Endothelial cell of umbilical vein (primary cell): ENCODE measurements at regions not wholly inside any gene's neighbourhood (a gene's known extent, or its start where the extent isn't known, plus 50 kb on each side); places are given as distances from the start of the nearest gene placed in this dataset.

Experiments
- BruUV-seq: library from RNA; stranded (reverse); fragments of 400-500 nt; replicated peaks from 2 replicates; lab custom pipeline; 2021; lab: Mats Ljungman, UMichigan
- CTCF ChIA-PET: fragments of 300-600, 350-600 bp; sonication (Branson Sonifier 250); formaldehyde crosslinking; loops from one replicate; lab custom pipeline; 2021; ENCODE audit warnings: antibody characterized with exemption, inconsistent platforms; lab: Charles Lee
- POLR2A ChIA-PET: fragments of 300-600, 350-600 bp; sonication (Branson Sonifier 250); formaldehyde crosslinking; loops from one replicate; lab custom pipeline; 2021; ENCODE audit warnings: antibody characterized with exemption, inconsistent platforms; lab: Charles Lee
- DNase-seq: peaks from one replicate; pipeline ENCODE4 v3.0.0-alpha.2; 2011; ENCODE audit warnings: low read depth, low spot score
- FAIRE-seq: peaks from 2 replicates; lab custom pipeline; 2011; peaks lifted over from hg19 to GRCh38; lab: Jason Lieb, UNC
- H2AFZ ChIP-seq: 2 replicates; pipeline ENCODE4 v1.6.0; 2012; ENCODE audit warnings: low read depth, low read length, control low read depth, inconsistent platforms
- H3K27ac ChIP-seq: 2 replicates; pipeline ENCODE4 v1.5.1; 2011; ENCODE audit warnings: low read depth, mild to moderate bottlenecking, control low read depth, low read length, moderate library complexity; ENCODE audit not compliant: insufficient read depth
- H3K27me3 ChIP-seq, 2 experiments: 2 replicates each; pipeline versions ENCODE4 v1.6.0 to v1.6.1; 2011; ENCODE audit warnings: low read length in 2 of 2, mixed read lengths in 1 of 2; ENCODE audit not compliant: control insufficient read depth in 2 of 2, insufficient read depth in 2 of 2
- H3K36me3 ChIP-seq, 2 experiments: 2 replicates in 1 of 2; 3 replicates in 1 of 2; pipeline ENCODE4 v1.5.1; 2011; ENCODE audit warnings: low read length in 2 of 2, mild to moderate bottlenecking in 1 of 2, moderate library complexity in 1 of 2; ENCODE audit not compliant: control insufficient read depth in 2 of 2, insufficient read depth in 2 of 2; ENCODE audit errors: extremely low read depth in 1 of 2
- H3K4me1 ChIP-seq: 3 replicates; pipeline ENCODE4 v1.5.1; 2011; ENCODE audit warnings: mild to moderate bottlenecking, low read length; ENCODE audit not compliant: control insufficient read depth, insufficient read depth; ENCODE audit errors: extremely low read depth
- H3K4me2 ChIP-seq: 2 replicates; pipeline ENCODE4 v1.6.1; 2011; ENCODE audit warnings: low read length, control low read depth, mixed read lengths; ENCODE audit not compliant: insufficient read depth
- H3K4me3 ChIP-seq, 3 experiments: fragments of 200-600 bp in 1 of 3; sonication (generic), shearing (Covaris generic) in 1 of 3; replicated peaks in 1 of 3; 2 replicates each; pipeline ENCODE4 v1.5.1; 2011 to 2016; ENCODE audit warnings: control low read depth in 3 of 3, low read length in 3 of 3, mild to moderate bottlenecking in 2 of 3, inconsistent platforms in 1 of 3, low read depth in 1 of 3, moderate library complexity in 1 of 3; ENCODE audit not compliant: insufficient read depth in 1 of 3
- H3K79me2 ChIP-seq: 2 replicates; pipeline ENCODE4 v1.6.0; 2012; ENCODE audit warnings: low read length, inconsistent platforms; ENCODE audit not compliant: control insufficient read depth, insufficient read depth
- H3K9ac ChIP-seq: replicated peaks from 2 replicates; pipeline ENCODE3; 2011; ENCODE audit warnings: low read length, control low read depth; ENCODE audit not compliant: insufficient read depth; ENCODE audit errors: extremely low read depth
- H3K9me1 ChIP-seq: replicated peaks from 3 replicates; pipeline ENCODE4 v1.6.0; 2011; ENCODE audit warnings: mild to moderate bottlenecking, low read length; ENCODE audit not compliant: control insufficient read depth, insufficient read depth; ENCODE audit errors: extremely low read depth
- H3K9me3 ChIP-seq: replicated peaks from 2 replicates; pipeline ENCODE4 v1.5.1; 2012; ENCODE audit warnings: low read length, inconsistent platforms; ENCODE audit not compliant: control insufficient read depth, insufficient read depth
- H4K20me1 ChIP-seq: replicated peaks from 2 replicates; pipeline ENCODE3; 2011; ENCODE audit warnings: mild to moderate bottlenecking, low read length; ENCODE audit not compliant: control insufficient read depth, insufficient read depth; ENCODE audit errors: extremely low read depth
- EZH2 ChIP-seq: IDR thresholded peaks from 2 replicates; pipeline ENCODE4 v1.6.1; 2012; ENCODE audit warnings: borderline replicate concordance, low read depth, mild to moderate bottlenecking, moderate library complexity, low read length, inconsistent platforms; ENCODE audit not compliant: severe bottlenecking
- FOS ChIP-seq: IDR thresholded peaks from 2 replicates; pipeline ENCODE4 v1.6.1; 2011; ENCODE audit warnings: mild to moderate bottlenecking, low read length, moderate library complexity, borderline replicate concordance; ENCODE audit not compliant: insufficient read depth
- GATA2 ChIP-seq: IDR thresholded peaks from 2 replicates; pipeline ENCODE4 v1.7.0; 2011; ENCODE audit warnings: low read depth, mild to moderate bottlenecking, moderate library complexity, mixed read lengths, low read length; ENCODE audit not compliant: insufficient read length, insufficient read depth
- JUN ChIP-seq: IDR thresholded peaks from 2 replicates; pipeline ENCODE4 v1.6.1; 2011; ENCODE audit warnings: borderline replicate concordance, low read depth; ENCODE audit not compliant: insufficient read length, insufficient read depth
- MYC ChIP-seq: IDR thresholded peaks from one replicate; pipeline ENCODE4 v1.6.1; 2011; ENCODE audit warnings: mild to moderate bottlenecking, low read depth, low read length
- POLR2A ChIP-seq: IDR thresholded peaks from 2 replicates; pipeline ENCODE4 v1.6.1; 2012; ENCODE audit warnings: low read depth, mild to moderate bottlenecking, control low read depth, low read length
- POLR2AphosphoS5 ChIP-seq: IDR thresholded peaks from 2 replicates; pipeline ENCODE4 v1.6.1; 2012; ENCODE audit warnings: low read depth, mild to moderate bottlenecking, control low read depth, low read length, moderate library complexity; ENCODE audit not compliant: insufficient read depth
- dilution Hi-C: fragments of 300-500 bp; cut with MboI; formaldehyde crosslinking; loops from one replicate; pipeline ENCODE4 v1.15.0; 2019; ENCODE audit warnings: low sequenced_read_pairs; ENCODE audit not compliant: extremely low pct_ligation_motif_present
- intact Hi-C: fragments of 100-400 bp; cut with micrococcal nuclease; formaldehyde crosslinking; loops from one replicate; pipeline ENCODE4 v1.10.0; 2022
- TF ChIP-seq, protein P1 (sequence below), 2 donors: IDR thresholded peaks; 1 replicate in 1 of 2; 2 replicates in 1 of 2; pipeline ENCODE4 v1.5.1; 2011; ENCODE audit warnings: low read length in 2 of 2, mild to moderate bottlenecking in 2 of 2, moderate library complexity in 2 of 2, control low read depth in 1 of 2, inconsistent platforms in 1 of 2, low read depth in 1 of 2; ENCODE audit not compliant: insufficient read depth in 1 of 2; ENCODE audit errors: extremely low read depth in 1 of 2

DNA sequence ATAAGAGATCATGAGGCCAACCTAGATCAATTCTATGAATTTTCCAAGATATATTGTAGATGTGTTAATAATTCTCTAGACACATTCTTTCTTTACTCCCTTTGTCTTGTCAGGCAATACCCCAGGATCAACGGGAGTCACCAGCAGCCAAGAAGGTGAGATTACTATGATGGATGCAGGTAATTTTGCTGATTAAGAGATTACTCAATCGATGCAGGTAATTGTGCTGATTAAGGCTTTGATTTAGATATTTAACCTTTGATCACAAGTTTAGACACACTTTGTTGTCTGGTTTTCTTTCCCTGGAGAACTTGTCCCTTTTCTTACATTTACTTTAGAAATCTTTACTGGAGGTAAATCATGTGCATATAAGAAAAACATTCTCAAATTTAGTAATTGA lies 134.3 kb upstream of the CNTN1 start:
- H2AFZ ChIP-seq: no peak overlapping the region
- H3K27me3 ChIP-seq: no peaks in the 10 kb centered on the region
- ChIA-PET POLR2A (no interaction called here), CTCF (no interaction called here)
- H3K9me3 ChIP-seq: no peaks in the 10 kb centered on the region
- no peaks in the 10 kb centered on the region for H3K36me3 ChIP-seq
- FAIRE-seq (no peak), DNase-seq (no peak)
- H3K27ac ChIP-seq: no peak overlapping the region
- H3K9ac ChIP-seq: no peak overlapping the region
- no peaks in the 10 kb centered on the region for H3K9me1 ChIP-seq
- BruUV-seq: no TSS peak
- no peak overlapping the region for H3K4me3 ChIP-seq
- dilution Hi-C loops (no loop called here), intact Hi-C loops (no loop called here)
- no peaks in the 10 kb centered on the region for H3K79me2 ChIP-seq
- H3K4me1 ChIP-seq: no peaks in the 10 kb centered on the region
- H3K4me2 ChIP-seq: no peak overlapping the region
- TF ChIP-seq EZH2 (no peak), FOS (no peak), GATA2 (no peak)
- TF ChIP-seq, protein P1, sequence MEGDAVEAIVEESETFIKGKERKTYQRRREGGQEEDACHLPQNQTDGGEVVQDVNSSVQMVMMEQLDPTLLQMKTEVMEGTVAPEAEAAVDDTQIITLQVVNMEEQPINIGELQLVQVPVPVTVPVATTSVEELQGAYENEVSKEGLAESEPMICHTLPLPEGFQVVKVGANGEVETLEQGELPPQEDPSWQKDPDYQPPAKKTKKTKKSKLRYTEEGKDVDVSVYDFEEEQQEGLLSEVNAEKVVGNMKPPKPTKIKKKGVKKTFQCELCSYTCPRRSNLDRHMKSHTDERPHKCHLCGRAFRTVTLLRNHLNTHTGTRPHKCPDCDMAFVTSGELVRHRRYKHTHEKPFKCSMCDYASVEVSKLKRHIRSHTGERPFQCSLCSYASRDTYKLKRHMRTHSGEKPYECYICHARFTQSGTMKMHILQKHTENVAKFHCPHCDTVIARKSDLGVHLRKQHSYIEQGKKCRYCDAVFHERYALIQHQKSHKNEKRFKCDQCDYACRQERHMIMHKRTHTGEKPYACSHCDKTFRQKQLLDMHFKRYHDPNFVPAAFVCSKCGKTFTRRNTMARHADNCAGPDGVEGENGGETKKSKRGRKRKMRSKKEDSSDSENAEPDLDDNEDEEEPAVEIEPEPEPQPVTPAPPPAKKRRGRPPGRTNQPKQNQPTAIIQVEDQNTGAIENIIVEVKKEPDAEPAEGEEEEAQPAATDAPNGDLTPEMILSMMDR (IDR thresholded peaks at IDR 0.05; ENCODE audit: extremely low read depth in 1 of 2, insufficient read depth in 1 of 2, low read depth in 1 of 2, low read length in 2 of 2): no peak
- H4K20me1 ChIP-seq: no peaks in the 10 kb centered on the region

DNA sequence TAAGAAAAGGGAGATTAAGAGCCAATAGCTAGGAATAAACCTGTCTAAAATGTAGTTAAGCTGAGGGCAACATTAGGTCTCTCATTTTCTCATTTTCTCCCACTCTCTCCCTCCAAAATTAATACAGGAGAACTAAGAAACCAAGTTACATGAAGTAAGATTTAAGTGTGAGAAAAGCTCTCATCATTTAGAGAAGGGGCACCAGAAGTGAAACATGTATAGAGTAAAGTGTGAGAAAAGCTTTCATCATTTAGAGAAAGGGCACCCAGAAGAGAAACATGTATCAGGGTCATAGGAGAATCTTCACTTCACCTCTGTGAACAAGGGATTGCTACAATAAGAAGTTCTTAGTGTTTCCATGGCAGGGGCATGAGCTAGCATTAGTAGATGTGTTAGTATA lies 132.4 kb upstream of the CNTN1 start:
- TF ChIP-seq, protein P1 (IDR thresholded peaks at IDR 0.05; ENCODE audit: extremely low read depth in 1 of 2, insufficient read depth in 1 of 2, low read depth in 1 of 2, low read length in 2 of 2): no peak
- TF ChIP-seq MYC (no peak), JUN (no peak), POLR2A (no peak), EZH2 (no peak), GATA2 (no peak), FOS (no peak), POLR2AphosphoS5 (no peak)
- Histone ChIP-seq H3K9me1 (no peaks in the 10 kb centered on the region), H3K4me3 (no peak overlapping the region), H3K9me3 (no peaks in the 10 kb centered on the region), H4K20me1 (no peaks in the 10 kb centered on the region), H2AFZ (no peak overlapping the region), H3K4me2 (no peak overlapping the region), H3K36me3 (no peaks in the 10 kb centered on the region), H3K27me3 (no peaks in the 10 kb centered on the region), H3K79me2 (no peaks in the 10 kb centered on the region), H3K4me1 (no peaks in the 10 kb centered on the region), H3K9ac (no peak overlapping the region), H3K27ac (no peak overlapping the region)
- BruUV-seq: no TSS peak
- intact Hi-C loops (no loop called here), dilution Hi-C loops (no loop called here)
- ChIA-PET POLR2A (no interaction called here), CTCF (no interaction called here)
- DNase-seq (no peak), FAIRE-seq (no peak)
